HG02870 (cell line): ENCODE measurements at regions not wholly inside any gene's neighbourhood (a gene's known extent, or its start where the extent isn't known, plus 50 kb on each side); places are given as distances from the start of the nearest gene placed in this dataset.
A peak's percentile ranks its signal among the peaks of the same experiment; 100 is the strongest.

Source experiments
- ATAC-seq: cut with Tn5 transposase; IDR thresholded peaks from one replicate; pipeline ENCODE4 v1.9.1; 2021; ENCODE audit warnings: mild to moderate bottlenecking, moderate library complexity; ENCODE audit not compliant: unreplicated experiment

- no peak for ATAC-seq
Observed at GRCh38 chr2:21253311-21254027, 129.7 kb downstream of the TDRD15 start.

GRCh38 chr2:21254170-21254965, 130.6 kb downstream of the TDRD15 start:
- ATAC-seq: no peak

GRCh38 chr2:21256006-21256405, 132.2 kb downstream of the TDRD15 start:
- peak; percentile 70 for ATAC-seq

GRCh38 chr2:21257621-21258020, 133.9 kb downstream of the TDRD15 start:
- ATAC-seq: no peak

GRCh38 chr2:21258082-21258481, 134.3 kb downstream of the TDRD15 start:
- no peak for ATAC-seq

GRCh38 chr2:21260311-21260710, 136.5 kb downstream of the TDRD15 start:
- no peak for ATAC-seq

- ATAC-seq: no peak
Observed at GRCh38 chr2:21261591-21261990, 137.8 kb downstream of the TDRD15 start.

- no peak for ATAC-seq
Observed at GRCh38 chr2:21262426-21262940, 138.7 kb downstream of the TDRD15 start.

GRCh38 chr2:21263622-21264021, 139.9 kb downstream of the TDRD15 start:
- no peak for ATAC-seq

GRCh38 chr2:21265752-21266151, 142.0 kb downstream of the TDRD15 start:
- no peak for ATAC-seq

GRCh38 chr2:21267232-21267835, 143.6 kb downstream of the TDRD15 start:
- no peak for ATAC-seq

- no peak for ATAC-seq
Observed at GRCh38 chr2:21268197-21268877, 144.6 kb downstream of the TDRD15 start.

- no peak for ATAC-seq
Observed at GRCh38 chr2:21268878-21269224, 145.1 kb downstream of the TDRD15 start.

GRCh38 chr2:21269382-21269781, 145.6 kb downstream of the TDRD15 start:
- no peak for ATAC-seq

GRCh38 chr2:21270083-21270491, 146.3 kb downstream of the TDRD15 start:
- no peak for ATAC-seq

GRCh38 chr2:21270708-21271122, 146.9 kb downstream of the TDRD15 start:
- ATAC-seq: no peak

- ATAC-seq: no peak
Observed at GRCh38 chr2:21276163-21276562, 152.4 kb downstream of the TDRD15 start.

- ATAC-seq: no peak
Observed at GRCh38 chr2:21277068-21278056, 153.6 kb downstream of the TDRD15 start.

GRCh38 chr2:21279525-21279924, 155.8 kb downstream of the TDRD15 start:
- no peak for ATAC-seq

GRCh38 chr2:21280793-21281192, 157.0 kb downstream of the TDRD15 start:
- no peak for ATAC-seq
